Endothelial cell (in vitro differentiated cells): ENCODE measurements at regions not wholly inside any gene's neighbourhood (a gene's known extent, or its start where the extent isn't known, plus 50 kb on each side); places are given as distances from the start of the nearest gene placed in this dataset.

Source experiments
- DNase-seq: peaks from one replicate; pipeline ENCODE4 v3.0.0; 2021; ENCODE audit warnings: low spot score
- H3K27ac Mint-ChIP-seq: one replicate; pipeline ENCODE4 v1.8.0; 2021; ENCODE audit warnings: mixed read lengths, inconsistent platforms; ENCODE audit not compliant: unreplicated experiment
- H3K27me3 Mint-ChIP-seq: one replicate; pipeline ENCODE4 v1.8.0; 2021; ENCODE audit warnings: mild to moderate bottlenecking, moderate library complexity, mixed read lengths, inconsistent platforms; ENCODE audit not compliant: unreplicated experiment
- H3K36me3 Mint-ChIP-seq: one replicate; pipeline ENCODE4 v1.8.0; 2021; ENCODE audit warnings: mild to moderate bottlenecking, low read depth, mixed read lengths, inconsistent platforms; ENCODE audit not compliant: unreplicated experiment
- H3K4me1 Mint-ChIP-seq: one replicate; pipeline ENCODE4 v1.8.0; 2021; ENCODE audit warnings: mild to moderate bottlenecking, mixed read lengths, inconsistent platforms; ENCODE audit not compliant: unreplicated experiment
- H3K4me3 Mint-ChIP-seq: one replicate; pipeline ENCODE4 v1.8.0; 2021; ENCODE audit warnings: mild to moderate bottlenecking, mixed read lengths, inconsistent platforms; ENCODE audit not compliant: unreplicated experiment
- H3K9me3 Mint-ChIP-seq: one replicate; pipeline ENCODE4 v1.8.0; 2021; ENCODE audit warnings: mixed read lengths, inconsistent platforms; ENCODE audit not compliant: unreplicated experiment
- TF ChIP-seq, protein P1 (sequence below): fragments of 200-600 bp; sonication (generic); IDR thresholded peaks from one replicate; pipeline ENCODE4 v1.5.0; 2021; ENCODE audit warnings: antibody characterized with exemption; ENCODE audit not compliant: unreplicated experiment

DNA sequence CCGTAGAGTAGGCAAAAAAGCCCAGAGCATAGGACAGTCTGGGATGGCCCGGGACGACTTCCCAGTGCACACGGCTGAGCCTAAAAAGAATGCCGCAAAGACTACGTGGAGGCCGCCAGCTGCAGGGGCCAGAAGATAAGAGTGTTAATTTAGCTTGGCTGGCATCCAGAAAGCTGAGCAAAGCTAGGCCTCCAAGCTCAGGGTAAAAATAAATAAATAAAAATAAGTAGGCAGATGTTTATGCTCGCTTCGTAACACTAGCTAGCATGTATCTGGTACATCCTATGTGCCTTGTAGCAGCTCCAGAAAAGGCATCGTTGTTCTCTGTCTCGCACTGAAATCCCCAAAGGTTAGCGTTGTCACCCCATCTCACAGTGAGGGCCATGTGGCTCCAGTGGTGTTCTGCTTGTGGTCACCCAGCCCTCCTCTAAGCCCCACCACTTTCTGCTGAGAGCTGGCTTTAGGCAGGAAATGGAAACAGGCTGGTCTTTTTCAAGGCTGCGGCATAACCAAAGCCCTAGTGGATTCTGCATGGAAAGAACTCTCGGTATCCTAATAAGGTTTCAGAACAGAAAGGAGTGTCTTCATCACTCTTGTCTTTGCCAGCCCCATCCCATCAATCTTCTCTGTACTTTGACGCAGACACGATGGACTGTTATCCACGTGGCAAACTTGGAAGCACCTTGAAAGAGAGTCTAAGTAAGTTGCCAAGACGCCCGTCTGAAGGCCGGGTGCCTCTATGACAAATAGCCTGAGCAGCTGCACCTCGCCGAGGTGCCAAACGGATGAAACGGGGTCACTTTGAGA, 58.1 kb upstream of the MEF2A start:
- Mint-ChIP-seq H3K27ac (no peak overlapping the region), H3K4me1 (peaks cover 13% of the 10 kb centered on the region), H3K27me3 (no peaks in the 10 kb centered on the region), H3K36me3 (no peaks in the 10 kb centered on the region), H3K4me3 (no peak overlapping the region), H3K9me3 (no peaks in the 10 kb centered on the region)
- TF ChIP-seq, protein P1, sequence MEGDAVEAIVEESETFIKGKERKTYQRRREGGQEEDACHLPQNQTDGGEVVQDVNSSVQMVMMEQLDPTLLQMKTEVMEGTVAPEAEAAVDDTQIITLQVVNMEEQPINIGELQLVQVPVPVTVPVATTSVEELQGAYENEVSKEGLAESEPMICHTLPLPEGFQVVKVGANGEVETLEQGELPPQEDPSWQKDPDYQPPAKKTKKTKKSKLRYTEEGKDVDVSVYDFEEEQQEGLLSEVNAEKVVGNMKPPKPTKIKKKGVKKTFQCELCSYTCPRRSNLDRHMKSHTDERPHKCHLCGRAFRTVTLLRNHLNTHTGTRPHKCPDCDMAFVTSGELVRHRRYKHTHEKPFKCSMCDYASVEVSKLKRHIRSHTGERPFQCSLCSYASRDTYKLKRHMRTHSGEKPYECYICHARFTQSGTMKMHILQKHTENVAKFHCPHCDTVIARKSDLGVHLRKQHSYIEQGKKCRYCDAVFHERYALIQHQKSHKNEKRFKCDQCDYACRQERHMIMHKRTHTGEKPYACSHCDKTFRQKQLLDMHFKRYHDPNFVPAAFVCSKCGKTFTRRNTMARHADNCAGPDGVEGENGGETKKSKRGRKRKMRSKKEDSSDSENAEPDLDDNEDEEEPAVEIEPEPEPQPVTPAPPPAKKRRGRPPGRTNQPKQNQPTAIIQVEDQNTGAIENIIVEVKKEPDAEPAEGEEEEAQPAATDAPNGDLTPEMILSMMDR = no peak
- no peak for DNase-seq

DNA sequence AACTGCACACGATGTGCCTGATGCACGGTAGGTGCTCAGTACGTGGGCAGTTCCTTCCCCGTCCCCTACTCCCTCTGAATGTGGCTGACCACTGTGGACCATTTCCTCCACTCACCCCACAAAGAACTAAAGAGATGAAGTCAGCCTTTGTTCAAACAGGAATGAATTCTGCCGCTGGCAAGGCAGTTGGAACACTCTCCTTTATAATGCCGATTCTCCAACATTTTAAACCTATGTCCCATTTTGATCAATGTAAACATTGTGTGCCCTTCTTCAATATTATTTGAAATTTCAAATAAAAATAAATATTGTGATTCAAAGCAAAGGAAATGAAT, 57.5 kb upstream of the MEF2A start:
- Mint-ChIP-seq H3K4me3 (no peak overlapping the region), H3K27me3 (no peaks in the 10 kb centered on the region), H3K4me1 (peaks cover 13% of the 10 kb centered on the region), H3K27ac (no peak overlapping the region), H3K9me3 (no peaks in the 10 kb centered on the region), H3K36me3 (no peaks in the 10 kb centered on the region)
- DNase-seq = no peak
- TF ChIP-seq, protein P1 = no peak

DNA sequence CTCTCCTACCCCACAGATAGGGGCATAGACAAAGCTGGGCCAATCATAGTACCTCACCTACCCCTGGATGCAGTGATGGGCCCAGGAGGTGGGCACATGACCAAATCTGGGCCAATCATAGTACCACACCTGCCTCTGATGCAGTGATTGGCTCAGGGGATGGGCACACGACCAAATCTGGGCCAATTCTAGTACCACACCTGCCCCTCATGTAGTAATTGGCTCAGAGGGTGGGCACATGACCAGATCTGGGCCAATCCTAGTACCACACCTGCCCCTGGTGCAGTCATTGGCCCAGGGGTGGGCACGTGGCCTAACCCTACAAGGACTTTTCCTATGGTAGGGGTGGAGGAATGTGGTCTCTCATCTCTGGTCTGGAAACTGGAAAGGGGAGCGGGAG, 56.9 kb upstream of the MEF2A start:
- H3K27ac Mint-ChIP-seq = no peak overlapping the region
- no peaks in the 10 kb centered on the region for H3K27me3 Mint-ChIP-seq
- H3K9me3 Mint-ChIP-seq = no peaks in the 10 kb centered on the region
- no peaks in the 10 kb centered on the region for H3K36me3 Mint-ChIP-seq
- H3K4me1 Mint-ChIP-seq = peaks cover 8% of the 10 kb centered on the region
- TF ChIP-seq, protein P1 = no peak
- no peak overlapping the region for H3K4me3 Mint-ChIP-seq
- no peak for DNase-seq

DNA sequence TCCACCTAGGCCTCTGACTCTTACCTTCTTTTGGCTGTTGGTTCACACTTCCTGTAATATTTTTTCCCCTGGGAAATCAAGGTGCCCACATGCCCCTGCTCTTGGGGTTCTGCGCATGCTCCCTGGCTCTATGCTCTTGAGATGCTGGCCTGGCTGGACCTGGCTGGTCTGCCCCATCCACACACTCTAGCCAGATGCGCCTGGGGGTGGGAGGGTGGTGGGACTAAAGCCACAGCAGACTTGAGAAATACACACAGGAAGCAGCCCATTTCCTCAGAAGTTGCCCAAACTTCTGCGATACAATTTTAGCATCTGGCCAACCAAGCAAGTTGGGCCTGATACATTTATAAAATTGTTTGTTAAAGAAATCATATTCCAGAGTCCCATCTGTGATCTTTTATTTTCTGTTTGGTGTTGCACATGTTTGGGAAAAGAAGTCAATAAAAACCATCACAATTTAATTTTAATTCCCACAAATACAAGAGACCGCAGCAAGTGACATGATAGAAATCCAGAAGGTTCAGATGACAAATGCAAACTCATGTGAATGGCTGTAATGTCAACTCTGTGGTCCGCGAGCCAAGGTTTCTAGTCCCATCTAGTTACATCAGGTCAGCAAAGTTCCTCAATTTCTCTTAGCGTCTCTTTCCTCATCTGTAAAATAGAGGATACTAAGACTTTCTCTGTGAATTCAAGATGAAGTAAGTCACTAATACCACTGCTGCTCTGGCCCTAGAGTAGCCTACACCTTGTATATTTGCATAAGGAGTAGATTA, 55.9 kb upstream of the MEF2A start:
- no peak overlapping the region for H3K27ac Mint-ChIP-seq
- no peaks in the 10 kb centered on the region for H3K27me3 Mint-ChIP-seq
- H3K4me3 Mint-ChIP-seq = no peak overlapping the region
- DNase-seq = no peak
- H3K4me1 Mint-ChIP-seq = peaks cover 8% of the 10 kb centered on the region
- no peaks in the 10 kb centered on the region for H3K36me3 Mint-ChIP-seq
- no peaks in the 10 kb centered on the region for H3K9me3 Mint-ChIP-seq
- TF ChIP-seq, protein P1 = no peak

DNA sequence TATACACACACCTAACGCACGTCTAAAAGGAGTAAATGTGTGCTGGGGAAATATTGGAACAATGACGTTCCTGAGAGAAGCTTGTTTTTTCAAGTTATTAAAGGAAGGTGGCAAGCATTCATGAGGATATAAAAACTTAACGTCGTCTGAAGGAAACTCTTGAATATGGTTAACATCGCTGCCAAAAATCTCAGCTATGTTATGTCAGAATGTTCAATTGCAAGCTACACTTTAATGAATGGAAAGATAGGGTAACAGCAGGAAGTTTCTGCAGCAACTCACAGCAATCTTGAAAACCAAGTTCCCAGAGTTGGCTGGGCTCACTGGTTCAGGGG, 54.3 kb upstream of the MEF2A start:
- Mint-ChIP-seq H3K4me3 (no peak overlapping the region), H3K27ac (no peak overlapping the region), H3K9me3 (no peaks in the 10 kb centered on the region), H3K36me3 (no peaks in the 10 kb centered on the region), H3K4me1 (peaks cover 8% of the 10 kb centered on the region), H3K27me3 (no peaks in the 10 kb centered on the region)
- DNase-seq = no peak
- TF ChIP-seq, protein P1 = no peak
